Fibroblast of lung (primary cell): ENCODE measurements at regions not wholly inside any gene's neighbourhood (a gene's known extent, or its start where the extent isn't known, plus 50 kb on each side); places are given as distances from the start of the nearest gene placed in this dataset.

Source experiments
- EZH2 ChIP-seq: IDR thresholded peaks from 2 replicates; pipeline ENCODE4 v1.5.1; 2012; ENCODE audit warnings: low read length, control low read depth, mild to moderate bottlenecking; ENCODE audit errors: missing control alignments
- TF ChIP-seq, protein P1 (sequence below), 2 donors: IDR thresholded peaks in 1 of 2; conservative IDR thresholded peaks in 1 of 2; 1 replicate in 1 of 2; 2 replicates in 1 of 2; pipeline ENCODE4 v1.5.1; 2011 to 2012; ENCODE audit warnings: low read length in 2 of 2, control low read depth in 1 of 2, inconsistent platforms in 1 of 2, low read depth in 1 of 2, mild to moderate bottlenecking in 1 of 2

DNA sequence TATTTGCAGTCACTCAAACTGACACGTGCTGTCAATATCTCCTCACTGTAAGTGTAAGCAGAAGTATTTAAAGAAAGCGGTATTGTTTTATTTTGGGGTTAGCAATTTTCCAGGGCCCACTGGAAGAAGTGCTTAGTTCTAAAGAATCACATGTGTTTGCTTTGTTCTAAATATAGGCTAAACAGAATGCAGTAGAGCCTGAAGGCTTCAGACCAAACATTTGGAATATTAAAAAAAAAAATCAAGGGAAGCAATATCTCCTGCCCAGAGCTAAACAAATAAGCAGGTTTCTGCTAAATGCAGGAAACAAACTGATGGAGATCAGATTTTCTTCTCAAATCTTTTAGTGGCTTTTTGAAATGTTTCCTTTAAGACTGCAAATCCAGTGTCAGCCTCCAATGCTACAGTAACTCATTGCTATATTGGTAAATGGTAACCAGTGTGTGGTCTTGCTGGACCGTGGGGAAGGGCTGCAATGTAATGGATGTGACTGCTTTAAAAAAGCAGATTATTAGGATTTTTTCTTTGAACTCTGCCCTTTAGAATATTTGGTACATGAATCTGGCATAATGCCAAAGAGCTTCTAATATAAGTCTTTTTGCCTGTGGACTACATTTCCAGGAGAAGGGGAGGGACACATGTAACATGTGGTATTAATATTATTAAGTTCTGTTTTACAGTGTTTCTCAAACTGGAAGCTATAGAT lies 317.1 kb upstream of the FERMT1 start:
- TF ChIP-seq, protein P1, sequence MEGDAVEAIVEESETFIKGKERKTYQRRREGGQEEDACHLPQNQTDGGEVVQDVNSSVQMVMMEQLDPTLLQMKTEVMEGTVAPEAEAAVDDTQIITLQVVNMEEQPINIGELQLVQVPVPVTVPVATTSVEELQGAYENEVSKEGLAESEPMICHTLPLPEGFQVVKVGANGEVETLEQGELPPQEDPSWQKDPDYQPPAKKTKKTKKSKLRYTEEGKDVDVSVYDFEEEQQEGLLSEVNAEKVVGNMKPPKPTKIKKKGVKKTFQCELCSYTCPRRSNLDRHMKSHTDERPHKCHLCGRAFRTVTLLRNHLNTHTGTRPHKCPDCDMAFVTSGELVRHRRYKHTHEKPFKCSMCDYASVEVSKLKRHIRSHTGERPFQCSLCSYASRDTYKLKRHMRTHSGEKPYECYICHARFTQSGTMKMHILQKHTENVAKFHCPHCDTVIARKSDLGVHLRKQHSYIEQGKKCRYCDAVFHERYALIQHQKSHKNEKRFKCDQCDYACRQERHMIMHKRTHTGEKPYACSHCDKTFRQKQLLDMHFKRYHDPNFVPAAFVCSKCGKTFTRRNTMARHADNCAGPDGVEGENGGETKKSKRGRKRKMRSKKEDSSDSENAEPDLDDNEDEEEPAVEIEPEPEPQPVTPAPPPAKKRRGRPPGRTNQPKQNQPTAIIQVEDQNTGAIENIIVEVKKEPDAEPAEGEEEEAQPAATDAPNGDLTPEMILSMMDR (conservative IDR thresholded peaks at IDR 0.05 in 1 of 2, IDR thresholded peaks at IDR 0.05 in 1 of 2; ENCODE audit: low read depth in 1 of 2, low read length in 2 of 2): no peak
- TF ChIP-seq EZH2: no peak
